Upper lobe of left lung (tissue), 4 donors: ENCODE measurements at regions not wholly inside any gene's neighbourhood (a gene's known extent, or its start where the extent isn't known, plus 50 kb on each side); places are given as distances from the start of the nearest gene placed in this dataset.

ENCODE experiments used
- CTCF ChIP-seq, 6 experiments: fragments of 450-650 bp in 4 of 6; fragments of 200-600 bp in 2 of 6; sonication (generic) in 2 of 6; IDR thresholded peaks; one replicate each; pipeline ENCODE4 v1.5.1; 2016 to 2019; ENCODE audit warnings: antibody characterized with exemption in 6 of 6
- POLR2A ChIP-seq, 4 donors: fragments of 450-650 bp; IDR thresholded peaks; one replicate each; pipeline ENCODE4 v1.5.1; 2016 to 2017; ENCODE audit warnings: antibody characterized with exemption in 4 of 4, mild to moderate bottlenecking in 2 of 4
- POLR2AphosphoS5 ChIP-seq, 2 donors: sonication (generic); formaldehyde crosslinking; IDR thresholded peaks; one replicate each; pipeline ENCODE4 v1.5.1; 2017; ENCODE audit warnings: antibody characterized with exemption in 2 of 2

- TF ChIP-seq CTCF (IDR thresholded peaks at IDR 0.05) (no peak), POLR2A (IDR thresholded peaks at IDR 0.05) (no peak), POLR2AphosphoS5 (IDR thresholded peaks at IDR 0.05) (no peak)
These were observed 216.3 kb upstream of the NLRP1 start for GRCh38 chr17:5800646-5801045.
